NCI-H1417 treated with DMSO at 0.1 percent for 48 hours (cell line): ENCODE measurements at regions not wholly inside any gene's neighbourhood (a gene's known extent, or its start where the extent isn't known, plus 50 kb on each side); places are given as distances from the start of the nearest gene placed in this dataset.

Experiments used
- DNase-seq: peaks from one replicate; lab custom pipeline; 2025; lab: John Stamatoyannopoulos, UW

DNA sequence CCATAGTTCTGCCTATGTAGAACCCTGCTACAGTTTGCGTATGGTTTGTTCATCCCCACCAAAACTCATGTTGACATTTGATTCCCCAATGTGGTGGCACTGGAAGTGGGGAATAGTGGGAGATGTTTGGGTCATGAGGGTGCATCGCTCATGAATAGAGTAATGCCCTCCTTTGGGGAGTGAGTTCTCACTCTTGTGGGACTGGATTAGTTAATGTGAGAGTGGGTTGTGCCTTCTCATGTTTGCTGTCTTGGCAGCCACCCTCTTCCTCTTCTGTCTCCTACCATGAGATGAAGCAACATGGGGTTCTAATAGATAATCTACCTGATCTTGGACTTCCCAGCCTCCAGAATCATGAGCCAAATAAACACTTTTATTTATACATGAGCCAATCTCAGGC, 237.2 kb upstream of the APCDD1 start:
- no peak for DNase-seq

DNA sequence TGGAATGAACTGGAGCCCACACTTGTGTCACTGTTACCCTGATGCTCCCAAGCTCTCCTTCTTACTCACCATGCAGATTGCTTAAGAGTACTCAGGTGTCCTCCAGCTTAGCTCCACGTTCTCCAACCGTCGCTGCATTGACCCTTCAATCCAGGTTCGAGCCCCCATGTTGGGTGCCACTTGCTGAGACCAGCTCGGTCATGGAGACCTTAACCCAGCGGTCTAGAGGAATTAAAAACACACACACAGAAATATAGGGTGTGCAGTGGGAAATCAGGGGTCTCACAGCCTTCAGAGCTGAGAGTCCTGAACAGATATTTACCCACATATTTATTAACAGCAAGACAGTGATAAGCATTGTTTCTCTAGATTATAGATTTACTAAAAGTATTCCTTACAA, 229.1 kb upstream of the APCDD1 start:
- DNase-seq, result no peak

DNA sequence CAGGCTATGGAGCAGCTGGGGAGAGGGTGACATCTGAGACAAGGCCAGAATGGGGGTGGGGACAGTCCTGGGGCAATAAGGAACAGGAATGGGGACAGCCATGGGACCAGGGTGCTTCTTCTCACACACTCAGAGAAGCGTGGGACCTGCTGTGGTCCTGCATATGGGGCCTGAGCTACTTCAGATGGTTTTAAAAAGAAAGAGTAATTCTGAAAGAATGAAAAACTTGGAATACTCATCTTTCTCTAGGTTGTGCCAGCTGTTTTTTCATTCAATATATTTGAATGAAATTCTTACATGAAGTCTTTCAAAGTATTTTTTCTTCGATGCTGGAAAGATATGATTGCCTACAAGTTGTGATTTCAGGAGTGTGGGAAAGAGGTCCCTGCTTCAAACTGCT, 227.5 kb upstream of the APCDD1 start:
- no peak for DNase-seq

DNA sequence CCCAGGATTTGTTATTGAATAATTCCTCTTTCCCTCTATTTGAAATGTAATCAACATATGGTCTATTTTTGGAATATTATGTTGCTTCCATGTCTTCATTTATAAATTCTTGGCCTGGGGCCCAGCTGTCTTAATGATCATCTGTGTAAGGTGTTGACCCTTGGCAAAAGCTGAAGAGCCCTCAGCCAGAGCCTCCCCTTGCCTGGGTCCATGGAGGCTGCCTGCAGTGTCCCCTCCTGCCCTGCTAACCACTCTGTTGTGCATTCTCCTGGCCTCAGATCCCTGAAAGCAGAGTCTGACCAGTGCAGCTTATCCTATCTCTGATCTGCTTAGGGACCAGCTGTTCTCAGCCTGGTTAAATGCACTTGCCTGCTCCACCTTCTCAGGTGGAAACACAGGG, 226.1 kb upstream of the APCDD1 start:
- no peak for DNase-seq

DNA sequence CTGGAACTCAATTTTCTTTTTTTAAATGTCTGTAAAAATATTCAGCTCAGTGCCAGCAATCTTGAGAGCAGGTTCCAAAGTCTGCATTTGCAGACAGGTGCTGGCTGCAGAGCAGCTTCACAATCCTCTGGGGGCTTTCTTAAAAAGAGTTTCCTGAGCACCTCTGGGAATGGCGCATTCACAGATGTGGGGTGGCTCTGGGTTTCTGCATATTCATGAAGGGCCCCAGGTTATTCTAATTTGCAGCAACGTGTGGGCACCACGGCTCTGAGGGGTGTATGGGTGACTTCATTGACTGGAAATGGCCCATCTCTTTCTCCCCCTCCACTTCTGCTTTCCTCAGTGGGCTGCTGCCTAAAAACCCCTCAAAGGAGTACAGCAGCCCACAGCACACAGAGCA, 225.0 kb upstream of the APCDD1 start:
- DNase-seq, result no peak

DNA sequence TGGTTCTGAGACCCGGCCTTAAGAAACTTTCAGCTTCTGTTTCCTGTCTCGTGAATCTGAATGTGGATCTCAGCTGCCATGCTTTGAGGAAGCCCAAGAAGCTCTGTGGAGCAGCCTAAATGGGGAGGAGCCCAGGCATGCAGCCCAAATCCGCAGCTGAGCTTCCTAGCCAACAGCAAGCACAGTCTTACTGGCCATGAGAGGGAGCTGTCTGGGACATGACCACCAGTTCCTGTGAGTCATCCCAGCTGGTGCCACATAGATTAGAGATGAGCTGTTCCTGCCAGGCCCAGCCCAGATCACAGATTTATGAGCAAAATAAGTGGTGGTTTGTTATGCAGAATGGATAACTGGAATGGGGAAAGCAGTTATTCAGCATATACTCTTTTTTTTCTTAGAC, 224.4 kb upstream of the APCDD1 start:
- no peak for DNase-seq

DNA sequence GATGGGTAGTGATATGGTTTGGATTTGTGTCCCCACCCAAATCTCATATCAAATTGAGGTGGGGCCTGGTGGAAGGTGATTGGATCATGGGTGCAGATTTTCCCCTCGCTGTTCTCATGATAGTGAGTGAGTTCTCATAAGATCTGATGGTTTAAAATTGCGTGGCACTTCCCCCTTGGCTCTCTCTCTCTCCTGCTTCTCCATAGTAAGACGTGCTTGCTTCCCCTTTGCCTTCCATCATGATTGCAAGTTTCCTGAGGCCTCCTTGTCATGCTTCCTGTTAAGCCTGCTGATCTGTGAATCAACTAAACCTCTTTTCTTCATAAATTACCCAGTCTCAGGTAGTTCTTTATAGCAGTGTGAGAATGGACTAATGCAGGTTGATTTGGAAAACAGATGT, 223.2 kb upstream of the APCDD1 start:
- no peak for DNase-seq

DNA sequence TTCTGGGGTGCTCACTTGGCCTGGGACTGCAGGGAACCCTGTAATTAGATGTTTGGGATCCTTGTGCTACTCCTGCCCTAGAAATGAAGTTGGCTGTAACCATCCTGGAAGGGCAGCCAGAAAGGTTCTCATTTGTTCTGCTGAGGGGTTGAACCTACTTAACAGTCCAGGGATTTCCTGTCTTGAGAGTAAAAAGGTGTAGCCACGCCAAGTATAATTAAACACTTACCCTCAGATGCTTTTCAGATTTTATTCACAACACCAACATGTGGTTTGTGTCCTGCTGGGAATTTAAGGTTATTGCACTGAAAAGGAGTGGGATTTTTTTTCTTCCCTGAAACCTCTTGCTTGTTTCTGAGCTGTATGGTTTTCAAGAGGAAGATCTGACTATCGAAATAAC, 222.4 kb upstream of the APCDD1 start:
- no peak for DNase-seq

DNA sequence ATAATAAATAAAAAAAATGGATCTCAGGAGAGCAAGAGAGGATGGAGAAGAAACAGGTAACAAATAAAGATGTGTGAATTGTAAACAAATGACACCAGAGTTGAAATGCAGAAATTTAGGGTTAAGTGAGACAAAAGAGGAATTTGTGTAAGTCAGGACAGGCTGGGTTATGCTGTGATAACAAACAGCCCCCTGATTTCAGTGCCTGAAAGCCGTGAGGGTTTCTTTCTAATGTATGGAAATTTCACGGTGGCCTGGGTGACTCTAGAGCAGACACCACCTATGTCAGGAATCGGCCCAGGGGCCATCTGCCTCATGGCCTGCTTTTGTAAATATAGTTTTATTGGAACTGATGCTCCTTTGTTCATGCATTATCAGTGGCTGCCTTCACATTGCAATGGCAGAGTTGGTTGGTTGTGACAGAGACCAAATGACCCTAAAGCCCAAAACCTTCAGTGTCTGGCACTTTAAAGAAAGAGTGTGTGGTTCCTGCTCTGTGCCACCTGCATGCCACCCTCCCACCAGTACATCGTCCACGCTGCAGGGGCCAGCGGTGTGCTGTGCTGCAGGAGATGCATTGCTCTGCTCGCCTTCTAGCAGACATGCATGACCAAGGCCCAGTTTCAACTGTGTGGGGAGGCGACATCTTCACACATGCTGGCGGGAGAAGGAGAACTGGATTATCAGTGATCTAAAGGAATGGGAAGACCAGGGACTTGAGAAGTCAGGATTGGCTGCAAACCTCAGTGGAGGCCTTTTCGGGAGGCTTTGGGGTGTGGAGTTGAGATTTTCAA, 221.2 kb upstream of the APCDD1 start:
- no peak for DNase-seq

DNA sequence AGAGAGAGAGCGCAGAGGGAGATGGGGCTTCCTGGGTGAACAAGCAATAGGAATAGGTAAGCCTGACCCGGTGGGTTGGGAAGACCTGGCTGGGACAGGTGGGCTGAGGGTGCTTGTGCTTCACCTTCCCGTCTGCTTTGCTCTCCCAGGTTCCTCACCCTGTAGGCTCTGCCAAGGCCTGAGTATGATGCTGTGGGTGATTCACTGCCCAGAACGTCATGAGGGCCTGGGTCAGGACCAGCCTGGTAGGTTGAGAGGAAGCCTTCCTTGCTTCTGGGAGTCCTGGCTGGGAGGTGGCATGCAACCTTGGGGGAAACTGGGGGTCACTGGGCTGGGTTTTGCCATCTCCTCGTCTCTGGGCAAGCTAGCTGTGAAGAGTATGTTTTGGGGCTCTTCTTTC, 220.2 kb upstream of the APCDD1 start:
- no peak for DNase-seq

DNA sequence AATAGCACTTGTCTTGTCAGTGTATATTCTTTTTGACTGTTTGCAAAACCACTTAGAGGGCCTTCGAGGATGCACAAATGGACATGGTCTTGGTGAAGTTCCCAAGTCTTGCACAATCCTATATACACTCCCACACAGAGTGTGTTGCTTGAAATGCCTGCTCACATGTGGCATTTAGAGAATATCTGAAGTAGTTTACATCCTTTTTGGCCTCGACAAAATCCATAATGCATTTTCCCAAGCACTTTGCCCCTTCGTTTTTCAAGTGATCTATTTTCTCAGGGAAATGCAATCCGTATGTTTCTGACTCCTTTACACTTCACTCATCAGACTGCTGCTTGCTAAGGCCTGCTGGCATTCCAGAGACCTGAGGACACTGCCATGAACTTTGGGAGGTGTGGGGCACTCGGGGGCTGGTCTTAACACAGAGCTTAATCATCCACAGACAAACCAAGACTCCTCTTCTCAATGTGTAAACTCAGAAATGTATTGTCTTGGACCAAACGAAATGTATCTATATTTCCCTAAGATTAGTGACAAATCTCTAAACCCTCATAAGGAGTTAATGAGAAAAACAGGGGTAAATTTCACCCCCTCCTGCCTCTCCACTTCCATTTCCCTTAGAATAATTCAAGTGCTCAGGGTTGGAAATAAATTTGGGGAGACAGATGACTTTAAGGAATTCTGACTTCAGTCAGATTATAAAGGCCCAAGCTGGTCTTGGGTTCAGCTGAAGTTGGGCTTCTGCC, 219.3 kb upstream of the APCDD1 start:
- no peak for DNase-seq

DNA sequence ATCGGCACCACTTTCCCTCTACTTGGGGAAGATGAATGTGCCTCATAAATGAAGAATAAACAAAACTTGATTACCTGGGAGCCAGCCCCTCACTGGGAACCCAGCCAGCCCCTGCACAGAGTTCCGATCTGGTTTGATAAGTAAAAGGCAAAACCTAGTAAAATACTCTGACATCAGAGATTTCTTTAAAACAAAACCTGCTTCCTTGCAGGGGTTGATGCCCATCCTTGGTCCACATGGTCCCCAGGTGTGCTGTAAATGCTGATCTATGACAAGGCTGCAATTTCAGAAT, 218.8 kb upstream of the APCDD1 start:
- no peak for DNase-seq

DNA sequence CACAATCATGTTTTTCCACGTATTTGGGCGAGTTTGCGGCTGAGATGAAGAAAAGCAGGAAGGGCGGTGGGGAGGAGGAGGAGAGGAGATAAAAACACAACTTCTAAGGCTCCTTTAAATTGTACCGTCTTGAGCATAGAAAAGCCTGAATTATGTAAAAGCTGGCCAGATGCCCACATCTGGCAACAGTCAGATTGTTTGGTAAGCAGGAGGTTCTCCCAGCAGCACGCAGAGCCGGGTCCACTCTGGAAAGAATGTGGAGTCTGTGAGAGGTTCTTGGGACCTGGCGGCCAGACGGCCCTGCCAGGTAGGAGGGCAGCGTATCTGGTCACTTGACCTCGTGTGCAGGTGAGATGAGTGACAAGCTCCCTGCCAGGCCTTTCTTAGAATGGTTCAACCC, 215.3 kb upstream of the APCDD1 start:
- no peak for DNase-seq

DNA sequence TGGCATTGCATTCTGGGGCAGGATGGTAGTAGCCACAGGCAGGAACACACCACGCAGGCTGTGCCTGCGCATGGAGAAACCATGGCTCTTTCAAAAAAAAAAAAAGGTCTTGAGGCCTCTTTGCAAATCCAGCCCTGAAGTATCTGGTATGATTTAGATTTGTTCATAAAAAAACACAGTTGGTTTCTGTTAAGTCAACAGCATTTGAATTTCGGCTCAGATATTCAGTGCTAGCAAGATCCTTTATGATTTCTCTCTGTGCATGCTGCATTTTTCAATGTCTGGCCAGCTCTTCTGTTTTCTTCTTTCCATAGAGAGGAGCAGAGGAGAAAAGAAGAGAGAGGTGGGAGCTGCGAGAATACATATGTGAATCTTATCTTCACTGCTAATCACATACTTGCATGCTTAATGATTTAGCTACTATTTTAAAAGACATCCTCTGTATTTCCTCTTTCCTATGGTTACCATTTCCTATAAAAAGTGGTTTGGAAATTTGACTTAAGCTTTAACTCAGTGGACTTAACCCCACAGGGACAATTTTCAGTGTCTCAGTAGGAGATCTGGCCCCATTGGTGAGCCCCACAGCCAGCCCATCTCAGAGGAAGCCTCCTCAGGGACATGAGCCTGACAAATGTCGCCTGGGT, 214.3 kb upstream of the APCDD1 start:
- DNase-seq, result no peak

DNA sequence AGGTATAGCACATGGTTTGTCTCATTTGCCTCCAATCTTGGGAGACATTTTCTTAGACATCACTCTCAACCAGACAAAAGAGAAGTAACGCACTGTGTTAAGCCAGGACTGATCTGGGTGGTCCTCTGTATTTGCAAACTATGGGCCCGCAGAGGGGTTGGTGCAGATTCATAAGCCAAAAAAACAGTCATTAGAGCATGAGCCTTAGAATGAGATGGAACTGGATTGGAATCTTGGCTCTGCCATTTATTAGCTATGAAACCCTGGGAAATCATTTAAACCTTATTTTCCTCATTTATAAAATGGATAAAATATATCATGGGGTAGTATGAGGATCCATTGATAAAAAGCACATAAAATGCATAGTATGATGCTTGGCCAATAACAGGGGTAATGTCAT, 213.5 kb upstream of the APCDD1 start:
- DNase-seq, result no peak

DNA sequence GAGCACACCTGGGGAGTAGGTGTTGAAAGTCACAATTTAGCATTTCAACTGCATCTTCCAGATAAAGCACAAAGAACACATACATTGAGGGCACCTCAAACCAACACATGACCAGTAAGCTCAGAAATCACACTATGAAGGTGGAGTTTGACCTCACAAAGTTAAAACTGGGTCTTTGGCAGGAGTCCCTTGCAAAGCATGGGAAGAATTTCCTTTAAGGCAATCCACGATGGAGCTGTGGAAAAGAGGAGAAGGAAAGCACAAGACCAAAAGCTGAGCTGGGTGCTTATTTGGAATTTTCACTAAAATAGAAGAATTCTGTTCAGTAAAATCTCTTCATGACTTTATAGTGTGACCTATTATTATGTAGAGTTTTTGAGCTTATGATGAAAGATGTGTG, 212.9 kb upstream of the APCDD1 start:
- DNase-seq, result no peak

DNA sequence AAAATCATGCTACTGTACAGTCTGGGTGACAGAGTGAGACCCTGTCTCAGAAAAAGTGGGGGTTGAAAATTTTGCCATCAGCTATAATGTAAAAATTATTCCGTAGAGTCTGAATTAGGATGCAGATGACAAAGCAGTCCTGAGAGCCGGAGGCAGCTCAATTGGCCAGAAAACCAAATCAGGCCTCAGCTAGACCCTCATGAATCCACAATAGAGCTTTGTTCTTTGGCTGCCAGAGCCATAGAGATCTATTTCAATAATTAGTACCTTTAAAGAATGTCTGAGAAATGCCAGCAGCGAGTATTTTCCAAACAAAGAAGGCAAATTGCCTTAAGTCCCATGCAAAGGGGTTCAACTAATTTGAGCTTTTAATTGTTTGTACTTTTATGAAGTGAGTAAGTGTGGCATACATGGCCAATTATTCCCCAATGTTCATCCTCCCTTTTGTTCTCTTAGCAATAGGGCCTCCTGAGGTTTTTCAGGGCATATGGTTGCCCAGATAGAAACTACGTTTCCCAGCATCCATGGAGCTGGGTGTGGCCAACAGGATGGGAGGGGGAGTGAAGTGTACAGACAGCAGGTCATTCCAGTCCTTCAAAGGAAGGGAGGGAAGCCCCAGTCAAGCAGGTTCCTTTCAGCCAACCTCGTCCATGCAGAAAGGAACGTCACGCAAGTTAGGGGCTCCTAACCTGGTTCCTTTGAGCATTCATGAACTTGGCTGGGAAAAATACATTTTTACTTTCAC, 211.3 kb upstream of the APCDD1 start:
- no peak for DNase-seq

DNA sequence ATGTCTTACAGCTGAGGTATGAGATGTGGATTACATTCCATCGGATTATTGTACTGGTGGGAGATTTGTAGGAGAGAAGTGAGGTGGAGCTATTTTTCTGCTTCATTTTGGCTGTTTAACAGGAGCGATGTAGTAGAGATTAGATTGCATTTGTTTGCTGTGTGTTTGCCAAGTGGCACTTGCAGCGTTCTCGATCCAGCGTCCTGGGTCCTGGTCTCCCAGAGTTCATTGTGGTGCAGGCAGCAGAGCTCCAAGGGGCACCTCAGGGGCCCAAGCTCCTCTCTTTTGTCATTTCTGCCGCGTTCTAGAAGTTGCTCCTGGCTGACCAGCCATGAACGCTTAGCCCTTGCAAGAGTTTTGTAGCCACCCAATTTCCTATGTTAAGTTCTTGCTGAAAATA, 210.1 kb upstream of the APCDD1 start:
- DNase-seq, result no peak

DNA sequence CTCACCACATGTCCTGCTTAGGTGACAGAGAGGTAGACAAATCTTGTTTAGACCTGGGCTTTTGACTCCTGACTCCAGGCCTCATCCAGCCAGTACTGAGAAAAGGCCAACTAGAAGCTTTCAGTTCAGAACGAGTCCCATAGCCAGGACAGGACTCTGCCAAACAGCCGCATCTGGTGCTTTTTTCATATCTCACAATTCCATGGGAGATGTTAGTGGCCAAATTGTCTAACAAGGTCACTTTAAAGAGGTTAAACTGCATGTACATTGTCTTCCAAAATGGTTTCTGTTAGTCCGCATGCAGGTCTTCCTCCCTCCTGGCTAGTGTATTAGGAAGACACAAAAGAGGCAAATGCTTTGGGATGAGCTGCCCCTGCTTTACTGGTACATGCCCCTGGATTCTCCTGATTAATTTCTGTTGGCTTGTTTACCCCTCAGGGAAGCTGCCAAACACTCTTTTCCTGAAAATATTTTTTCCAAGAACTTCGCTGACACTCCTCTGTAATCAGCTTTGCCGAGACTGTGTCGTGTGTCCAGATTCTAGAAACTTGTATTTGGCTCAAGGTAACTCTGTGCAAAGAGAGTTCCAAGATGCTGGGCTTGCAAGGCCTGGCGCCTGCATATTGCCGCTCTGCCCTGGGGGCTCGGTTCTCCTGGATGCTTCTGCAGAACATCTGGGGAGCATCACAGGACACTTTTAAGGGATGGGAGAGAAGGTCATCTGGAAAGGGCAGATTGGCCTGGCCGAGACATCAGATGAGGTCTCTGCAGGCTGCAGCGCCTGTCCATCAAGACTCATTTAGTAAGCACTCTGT, 209.2 kb upstream of the APCDD1 start:
- DNase-seq, result no peak

DNA sequence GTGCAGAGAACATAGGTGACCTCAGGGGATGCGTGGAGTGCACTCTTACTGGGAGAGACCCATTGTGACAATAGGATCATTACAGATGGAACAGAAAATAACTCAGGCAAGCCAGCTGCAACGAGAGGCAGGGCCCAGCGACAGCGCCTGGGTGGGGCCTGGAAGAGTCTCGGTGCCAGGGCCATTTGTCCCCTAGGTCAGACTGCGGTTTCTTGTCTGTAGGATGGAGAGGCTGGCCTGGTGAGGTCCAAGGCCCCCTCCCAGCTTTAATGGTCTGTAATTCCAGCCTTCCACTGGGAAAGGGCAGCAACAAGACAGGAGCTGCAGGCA, 208.6 kb upstream of the APCDD1 start:
- no peak for DNase-seq

DNA sequence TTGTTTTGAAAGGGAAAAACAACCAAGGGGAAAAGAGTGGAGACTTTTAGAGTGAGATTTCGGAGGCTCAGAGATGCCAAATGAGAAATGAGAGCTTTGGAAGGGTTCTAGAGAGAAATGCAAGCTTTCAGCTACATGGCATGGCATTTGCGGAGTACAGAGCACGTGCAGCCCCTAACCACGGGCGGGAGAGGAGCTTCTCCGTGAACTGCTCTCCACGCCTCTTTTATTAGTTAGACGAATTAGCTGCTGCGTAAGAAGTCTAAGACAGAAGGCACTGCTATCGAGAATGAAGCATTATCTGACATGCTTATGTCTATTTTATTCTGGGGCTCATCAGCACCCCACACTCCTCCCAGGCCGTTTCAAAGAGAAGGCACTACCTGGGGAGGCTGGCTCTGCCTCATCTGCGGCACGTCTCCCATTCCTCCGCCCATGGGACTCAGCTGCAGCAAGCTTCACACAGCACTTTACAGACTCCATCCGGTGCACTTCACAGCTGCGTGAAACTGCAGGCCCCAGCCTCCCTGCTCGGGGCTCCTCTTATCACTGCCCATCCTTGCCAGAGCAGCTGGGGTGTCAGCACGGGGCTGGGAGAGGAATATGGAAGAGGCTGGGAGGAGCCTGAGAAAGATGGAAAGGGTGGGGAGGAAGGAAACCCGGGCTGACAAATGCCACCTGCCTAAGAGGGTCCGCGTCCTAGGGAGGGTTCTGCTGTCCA, 207.3 kb upstream of the APCDD1 start:
- DNase-seq, result no peak

DNA sequence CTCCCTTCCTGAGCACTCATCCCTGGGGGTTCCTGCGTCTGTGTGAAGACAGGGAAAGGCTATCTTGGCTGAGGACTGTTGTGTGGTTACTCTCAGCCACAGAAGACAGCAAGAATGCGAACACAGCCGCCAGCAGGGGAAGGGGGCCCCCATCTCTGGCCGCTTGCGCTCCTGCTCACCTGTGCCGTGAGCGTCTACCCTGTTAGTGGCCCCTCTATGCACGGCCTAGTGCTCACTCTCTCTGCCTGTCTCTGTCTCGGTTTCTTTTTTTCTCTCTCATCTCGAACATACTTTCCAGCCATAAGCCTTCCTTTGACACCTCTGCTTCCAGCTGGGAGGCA, 206.7 kb upstream of the APCDD1 start:
- DNase-seq, result no peak
